GM18505 (cell line): ENCODE measurements at regions not wholly inside any gene's neighbourhood (a gene's known extent, or its start where the extent isn't known, plus 50 kb on each side); places are given as distances from the start of the nearest gene placed in this dataset.
"Not testable (repeated sequence)": the region's sequence is repeated elsewhere in the genome, so short reads cannot be mapped to it uniquely, and the experiment has no call there.

Source experiments
- ATAC-seq: cut with Tn5 transposase; IDR thresholded peaks from one replicate; pipeline ENCODE4 v1.9.1; 2021; ENCODE audit not compliant: unreplicated experiment
- POLR2A ChIP-seq: IDR thresholded peaks from 4 replicates; pipeline ENCODE4 v1.6.1; 2011; ENCODE audit warnings: borderline replicate concordance; ENCODE audit not compliant: insufficient read depth, insufficient read length; ENCODE audit errors: extremely low read depth

DNA sequence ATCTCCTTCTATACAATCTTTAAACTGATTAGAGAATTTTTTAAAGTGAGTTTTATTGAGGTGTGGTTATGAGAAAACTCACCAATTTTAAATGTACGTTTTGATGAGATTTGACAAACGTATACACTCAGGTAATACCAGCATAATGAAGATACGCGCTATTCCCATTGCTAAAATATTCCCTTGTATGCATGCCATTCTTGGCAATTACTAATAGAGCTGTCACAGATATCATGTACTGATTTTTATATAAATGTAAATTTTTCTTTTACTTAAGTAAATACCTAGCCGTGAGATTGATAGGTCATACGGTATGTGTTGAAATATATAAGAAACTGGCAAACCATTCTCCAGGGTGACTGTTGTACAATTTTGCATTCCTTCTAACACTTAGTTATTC lies 384.7 kb downstream of the PTH2R start:
- ATAC-seq = no peak
- no peak for TF ChIP-seq POLR2A

DNA sequence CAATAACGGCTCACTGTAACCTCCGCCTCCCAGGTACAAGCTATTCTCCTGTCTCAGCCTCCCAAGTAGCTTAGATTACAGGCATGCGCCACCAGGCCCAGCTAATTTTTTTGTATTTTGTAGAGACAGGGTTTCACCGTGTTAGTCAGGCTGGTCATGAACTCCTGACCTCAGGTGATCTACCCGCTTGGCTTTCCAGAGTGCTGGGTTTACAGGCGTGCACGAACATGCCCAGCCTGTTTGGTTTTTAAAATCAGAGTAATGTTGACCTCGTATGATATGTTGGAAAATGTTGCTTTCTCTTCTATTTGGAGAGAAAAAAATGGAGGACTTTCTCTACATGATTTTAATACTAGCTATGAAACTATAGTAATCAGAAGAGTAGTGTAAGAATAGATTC lies 386.2 kb downstream of the PTH2R start:
- no peak for ATAC-seq
- TF ChIP-seq POLR2A = no peak

DNA sequence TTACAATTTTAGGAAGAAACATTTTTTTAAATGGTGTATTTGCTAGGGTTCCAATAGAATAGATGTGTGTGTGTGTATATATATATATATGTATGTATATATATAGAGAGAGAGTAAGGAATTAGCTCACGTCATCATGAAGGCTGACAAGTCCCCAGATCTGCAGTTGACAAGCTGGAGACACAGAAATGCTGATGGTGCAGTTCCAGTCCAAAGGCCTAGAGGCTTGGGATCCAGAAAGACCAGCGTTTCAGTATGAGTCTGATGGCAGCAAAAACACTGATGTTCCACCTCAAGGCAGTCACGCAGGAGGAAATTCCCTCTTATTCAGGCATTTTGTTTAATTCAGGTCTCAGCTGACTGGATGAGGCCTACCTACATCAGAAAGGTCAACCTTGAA lies 386.8 kb downstream of the PTH2R start:
- no peak for TF ChIP-seq POLR2A

DNA sequence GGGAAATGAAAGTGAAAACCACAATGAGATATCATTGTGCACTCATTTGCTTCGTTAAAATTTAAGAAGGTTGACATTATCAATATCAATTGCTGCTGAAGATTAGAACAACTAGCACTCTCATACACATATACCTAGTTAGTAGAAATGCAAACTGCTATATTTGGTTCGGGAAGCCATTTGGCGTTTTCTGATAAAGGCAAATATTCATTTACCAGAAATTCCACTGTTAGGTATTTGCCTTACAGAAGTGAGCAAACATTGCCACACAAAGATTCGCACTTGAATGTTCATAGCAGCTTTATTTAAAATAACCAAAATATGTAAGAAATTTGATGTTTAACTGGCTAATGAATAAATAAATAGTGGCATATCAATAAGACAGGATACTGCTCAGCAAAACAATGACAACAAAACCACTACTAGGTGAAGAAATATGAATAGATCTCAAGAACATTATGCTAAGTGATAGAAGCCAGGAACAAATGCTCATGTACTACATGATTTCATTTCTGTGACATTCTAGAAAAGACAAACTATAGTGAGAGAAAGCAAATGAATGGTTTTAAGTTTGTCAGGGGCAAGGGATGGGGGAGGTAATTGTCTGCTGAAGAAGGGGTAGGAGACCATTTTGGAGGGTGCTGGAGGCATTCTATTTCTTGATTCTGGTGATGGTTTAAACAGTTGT lies 387.8 kb downstream of the PTH2R start:
- no peak for ATAC-seq
- TF ChIP-seq POLR2A = no peak

More for the DNA sequence above, 386.8 kb downstream of the PTH2R start:
- ATAC-seq = no peak

DNA sequence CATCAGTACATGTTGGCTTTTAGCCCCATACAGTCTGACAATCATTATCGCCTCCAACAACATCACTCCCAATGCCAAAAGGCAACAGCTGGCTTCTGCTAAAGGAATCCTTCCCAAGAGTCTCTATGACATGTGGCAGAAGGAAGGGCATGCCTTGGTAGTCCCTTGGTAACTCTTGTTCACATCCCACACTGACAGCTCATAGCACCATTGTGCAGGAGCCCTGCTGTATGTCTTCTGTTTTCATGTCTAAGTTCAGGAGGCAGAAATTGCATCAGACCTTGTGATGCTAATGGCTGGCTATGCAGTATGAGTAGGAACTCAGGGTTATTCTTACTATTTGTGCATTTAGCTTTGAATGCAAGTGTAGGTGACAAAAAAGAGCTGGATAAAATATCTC lies 392.1 kb downstream of the PTH2R start:
- TF ChIP-seq POLR2A = no peak
- ATAC-seq = peak; percentile 39

DNA sequence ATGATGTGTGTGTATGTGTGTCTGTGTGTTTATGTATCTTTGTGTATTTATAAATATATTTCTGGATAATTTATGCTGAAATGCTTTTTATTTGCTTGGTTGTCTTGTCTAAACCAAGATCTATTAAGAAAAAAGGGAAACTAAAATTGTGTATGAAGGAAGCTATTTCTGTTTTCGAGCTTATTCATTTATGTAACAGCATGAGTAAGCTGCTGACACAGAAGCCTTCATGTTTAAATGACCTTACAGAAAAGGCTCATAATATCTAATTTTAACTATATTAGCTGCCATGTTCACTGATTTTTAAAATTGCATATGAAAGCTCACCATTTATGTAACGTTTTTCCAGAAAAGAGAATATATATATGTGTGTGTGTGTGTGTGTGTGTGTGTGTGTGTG lies 392.8 kb downstream of the PTH2R start:
- no peak for TF ChIP-seq POLR2A
- peak; percentile 68 for ATAC-seq

DNA sequence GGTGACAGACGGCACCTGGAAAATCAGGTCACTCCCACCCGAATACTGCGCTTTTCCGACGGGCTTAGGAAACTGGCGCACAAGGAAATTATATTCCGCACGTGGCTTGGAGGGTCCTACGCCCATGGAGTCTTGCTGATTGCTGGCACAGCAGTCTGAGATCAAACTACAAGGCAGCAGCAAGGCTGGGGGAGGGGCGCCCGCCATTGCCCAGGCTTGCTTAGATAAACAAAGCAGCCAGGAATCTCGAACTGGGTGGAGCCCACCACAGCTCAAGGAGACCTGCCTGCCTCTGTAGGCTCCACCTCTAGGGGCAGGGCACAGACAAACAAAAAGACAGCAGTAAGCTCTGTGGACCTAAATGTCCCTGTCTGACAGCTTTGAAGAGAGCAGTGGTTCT lies 394.3 kb downstream of the PTH2R start:
- not testable (repeated sequence) for ATAC-seq

DNA sequence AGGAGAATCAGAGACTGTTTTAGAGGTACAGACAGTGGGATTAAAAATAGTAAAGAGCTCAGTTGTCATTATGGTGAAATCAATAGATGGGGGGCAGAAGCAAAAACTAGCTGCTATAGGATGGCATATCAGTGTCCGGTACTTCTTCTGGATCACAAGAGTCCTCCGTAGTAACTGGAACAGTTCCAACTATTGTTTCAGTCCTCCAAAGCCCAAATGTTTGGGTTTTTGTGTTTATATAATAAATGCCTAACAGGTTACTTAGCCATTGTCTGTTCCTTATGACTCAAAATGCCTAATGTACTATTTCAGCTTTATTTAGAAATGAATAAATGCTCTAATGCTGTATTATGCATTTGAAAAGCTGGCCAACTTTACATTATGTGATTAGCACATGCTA lies 401.2 kb downstream of the PTH2R start:
- no peak for ATAC-seq

DNA sequence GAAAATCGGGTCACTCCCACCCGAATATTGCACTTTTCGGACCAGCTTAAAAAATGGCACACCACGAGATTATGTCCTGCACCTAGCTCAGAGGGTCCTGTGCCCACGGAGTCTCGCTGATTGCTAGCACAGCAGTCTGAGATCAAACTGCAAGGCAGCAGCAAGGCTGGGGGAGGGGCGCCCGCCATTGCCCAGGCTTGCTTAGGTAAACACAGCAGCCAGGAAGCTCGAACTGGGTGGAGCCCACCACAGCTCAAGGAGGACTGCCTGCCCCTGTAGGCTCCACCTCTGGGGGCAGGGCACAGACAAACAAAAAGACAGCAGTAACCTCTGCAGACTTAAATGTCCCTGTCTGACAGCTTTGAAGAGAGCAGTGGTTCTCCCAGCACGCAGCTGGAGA lies 405.3 kb downstream of the PTH2R start:
- ATAC-seq = not testable (repeated sequence)

More for the DNA sequence above, 401.2 kb downstream of the PTH2R start:
- no peak for TF ChIP-seq POLR2A

DNA sequence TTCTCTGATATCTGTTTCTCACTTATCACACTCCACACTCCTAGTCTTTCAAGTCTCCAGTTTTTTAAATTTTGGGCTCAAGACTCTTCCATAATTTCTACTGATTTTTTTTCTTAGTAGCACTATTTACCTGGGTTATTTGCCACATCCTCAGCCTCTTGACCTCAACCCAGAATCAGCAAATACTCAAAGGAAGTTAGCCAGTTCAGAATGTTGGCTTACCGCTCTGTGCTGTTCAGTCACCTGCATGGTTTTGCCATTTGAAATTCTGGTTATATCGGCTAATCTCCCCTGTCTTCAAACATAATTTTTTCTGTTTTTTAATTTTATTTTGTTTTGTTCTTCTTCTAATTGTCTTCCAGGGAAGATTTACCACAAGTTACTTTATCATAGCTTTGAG lies 412.6 kb downstream of the PTH2R start:
- TF ChIP-seq POLR2A = no peak
- no peak for ATAC-seq

DNA sequence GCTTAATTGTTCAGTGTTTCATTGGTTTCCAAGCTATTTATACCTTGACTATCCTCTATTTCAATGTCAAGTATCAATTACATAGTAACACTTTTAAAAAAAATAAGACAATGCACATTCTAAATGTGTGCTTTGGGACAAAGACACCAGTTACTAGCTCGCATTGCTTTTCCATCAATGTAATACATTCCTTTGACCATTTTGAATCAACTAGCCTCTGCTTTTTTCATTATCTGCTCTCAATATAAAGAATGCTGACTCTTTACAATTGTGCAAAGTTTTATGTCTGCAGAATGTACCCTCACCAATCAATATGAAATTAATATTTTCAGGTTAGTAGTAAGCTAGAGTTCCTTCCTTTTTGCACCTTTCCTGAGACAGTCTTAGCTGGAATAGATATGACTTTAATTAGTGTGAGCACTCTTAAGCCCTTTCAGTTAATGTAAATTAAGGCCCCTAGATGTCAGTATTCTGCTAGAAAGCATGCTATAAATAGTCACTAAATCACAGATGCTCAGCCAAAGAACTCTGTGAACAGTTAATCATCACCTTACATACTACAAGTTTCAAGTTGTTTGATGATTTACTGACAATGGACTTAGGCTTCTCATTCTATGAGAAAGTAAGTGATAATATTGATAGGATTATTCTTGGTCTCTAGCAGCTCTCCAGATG lies 413.6 kb downstream of the PTH2R start:
- TF ChIP-seq POLR2A = no peak
- ATAC-seq = peak; percentile 80

DNA sequence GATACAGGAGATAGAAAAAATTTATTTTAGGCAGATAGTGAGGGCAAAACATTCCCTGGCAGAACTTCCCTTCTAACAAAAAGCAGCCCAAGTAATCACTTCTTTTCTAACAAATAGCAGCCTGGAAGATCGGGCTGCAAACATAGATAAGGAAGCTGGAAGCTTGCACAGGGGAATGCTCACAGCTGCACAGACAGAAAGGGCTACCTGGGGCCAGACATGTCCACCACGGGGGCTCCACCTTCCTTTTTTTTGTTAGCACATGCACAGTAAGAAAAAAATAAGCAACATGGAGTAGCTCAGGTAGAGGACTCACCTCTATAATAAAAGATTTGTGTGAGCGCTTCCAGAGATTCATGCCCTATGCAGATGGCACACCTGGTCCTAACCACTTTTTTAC lies 420.5 kb downstream of the PTH2R start:
- no peak for ATAC-seq
- TF ChIP-seq POLR2A = no peak

DNA sequence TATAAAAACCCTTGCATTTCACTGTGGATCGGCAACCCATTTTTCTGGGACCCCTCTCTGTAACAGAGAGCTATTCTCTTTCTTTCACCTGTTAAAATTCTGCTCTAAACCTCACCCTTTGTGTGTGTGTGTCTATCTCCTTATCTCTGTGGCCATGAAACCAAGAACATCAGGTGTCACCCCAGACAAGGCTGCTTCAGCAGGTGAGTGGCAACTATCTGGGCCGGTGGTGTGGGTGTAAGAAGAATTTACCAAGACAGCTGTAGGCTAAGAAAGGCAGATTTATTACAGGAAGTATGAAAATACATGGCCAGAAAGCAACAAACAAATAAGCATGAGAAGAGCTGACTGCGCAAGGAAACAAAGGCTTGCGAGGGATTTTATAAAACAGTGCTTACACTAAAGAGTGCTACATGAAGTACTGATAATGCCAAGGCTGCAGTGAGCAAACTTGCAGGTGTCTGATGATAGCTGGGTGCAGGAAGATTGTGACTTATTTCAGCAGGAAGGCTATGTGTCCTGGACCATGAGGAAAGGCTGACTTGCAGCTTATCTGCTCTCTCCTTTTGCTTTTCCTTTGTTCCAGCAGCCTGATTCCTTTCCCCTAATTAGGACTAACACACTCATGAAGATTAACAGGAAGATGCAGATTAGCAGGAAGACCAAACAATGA lies 421.1 kb downstream of the PTH2R start:
- TF ChIP-seq POLR2A = no peak
- ATAC-seq = no peak

DNA sequence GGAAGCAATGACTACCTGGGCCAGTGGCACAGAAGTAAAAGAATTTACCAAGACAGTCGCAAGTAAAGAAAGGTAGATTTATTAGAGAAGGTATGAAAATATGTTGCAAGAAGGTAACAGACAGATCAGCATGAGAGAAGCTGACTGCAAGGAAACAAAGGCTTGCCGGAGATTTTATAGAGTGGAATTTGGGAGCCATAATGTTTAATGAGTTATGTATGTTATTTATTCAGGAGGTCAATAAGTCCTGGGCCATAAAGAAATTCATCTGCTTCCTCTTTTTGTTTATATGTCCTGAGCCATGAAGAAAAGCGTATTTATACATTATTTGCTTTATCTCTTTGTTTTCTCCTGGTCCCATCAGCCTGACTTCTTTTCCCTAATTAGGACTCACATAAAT lies 423.6 kb downstream of the PTH2R start:
- TF ChIP-seq POLR2A = no peak
- no peak for ATAC-seq
